Ishikawa (cell line): ENCODE measurements at regions not wholly inside any gene's neighbourhood (a gene's known extent, or its start where the extent isn't known, plus 50 kb on each side); places are given as distances from the start of the nearest gene placed in this dataset.

Source experiments
- CEBPB ChIP-seq: IDR thresholded peaks from 2 replicates; pipeline ENCODE4 v1.6.1; 2012
- CREB1 ChIP-seq: IDR thresholded peaks from 2 replicates; pipeline ENCODE4 v1.6.1; 2012; ENCODE audit warnings: low read depth
- EGR1 ChIP-seq: IDR thresholded peaks from 2 replicates; pipeline ENCODE4 v1.6.1; 2012
- EP300 ChIP-seq: IDR thresholded peaks from 2 replicates; pipeline ENCODE4 v1.6.1; 2012; ENCODE audit warnings: borderline replicate concordance
- FOXM1 ChIP-seq: IDR thresholded peaks from 2 replicates; pipeline ENCODE4 v1.6.1; 2012; ENCODE audit warnings: low read depth, borderline replicate concordance
- NFIC ChIP-seq: IDR thresholded peaks from 2 replicates; pipeline ENCODE4 v1.6.1; 2012
- RAD21 ChIP-seq: IDR thresholded peaks from 2 replicates; pipeline ENCODE4 v1.6.1; 2012; ENCODE audit warnings: low read depth
- TAF1 ChIP-seq: IDR thresholded peaks from 2 replicates; pipeline ENCODE4 v1.6.1; 2012; ENCODE audit warnings: low read depth, mild to moderate bottlenecking
- TCF12 ChIP-seq: IDR thresholded peaks from 2 replicates; pipeline ENCODE4 v1.6.1; 2012; ENCODE audit warnings: low read depth
- TEAD4 ChIP-seq: IDR thresholded peaks from 2 replicates; pipeline ENCODE4 v1.6.1; 2012
- YY1 ChIP-seq: IDR thresholded peaks from 2 replicates; pipeline ENCODE4 v1.6.1; 2012; ENCODE audit warnings: low read depth
- ZBTB7A ChIP-seq: IDR thresholded peaks from 2 replicates; pipeline ENCODE4 v1.6.1; 2012; ENCODE audit warnings: low read depth
- TF ChIP-seq, protein P1 (sequence below): IDR thresholded peaks from 2 replicates; pipeline ENCODE4 v1.6.1; 2012
- TF ChIP-seq, protein P2 (sequence below): IDR thresholded peaks from 2 replicates; pipeline ENCODE4 v1.6.1; 2012; ENCODE audit warnings: low read depth, mild to moderate bottlenecking
- TF ChIP-seq, protein P3 (sequence below): IDR thresholded peaks from 2 replicates; pipeline ENCODE4 v1.6.1; 2012

GRCh38 chr4:18192901-18193300, 171.3 kb upstream of the LCORL start:
- TF ChIP-seq ZBTB7A, result no peak
- TF ChIP-seq TAF1, result no peak
- TF ChIP-seq EGR1, result no peak
- TF ChIP-seq CEBPB, result no peak
- no peak for TF ChIP-seq FOXM1
- TF ChIP-seq RAD21, result no peak
- no peak for TF ChIP-seq TCF12
- TF ChIP-seq EP300, result no peak
- TF ChIP-seq TEAD4, result no peak
- TF ChIP-seq, protein P1, sequence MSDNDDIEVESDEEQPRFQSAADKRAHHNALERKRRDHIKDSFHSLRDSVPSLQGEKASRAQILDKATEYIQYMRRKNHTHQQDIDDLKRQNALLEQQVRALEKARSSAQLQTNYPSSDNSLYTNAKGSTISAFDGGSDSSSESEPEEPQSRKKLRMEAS, result no peak
- no peak for TF ChIP-seq YY1
- TF ChIP-seq, protein P2, sequence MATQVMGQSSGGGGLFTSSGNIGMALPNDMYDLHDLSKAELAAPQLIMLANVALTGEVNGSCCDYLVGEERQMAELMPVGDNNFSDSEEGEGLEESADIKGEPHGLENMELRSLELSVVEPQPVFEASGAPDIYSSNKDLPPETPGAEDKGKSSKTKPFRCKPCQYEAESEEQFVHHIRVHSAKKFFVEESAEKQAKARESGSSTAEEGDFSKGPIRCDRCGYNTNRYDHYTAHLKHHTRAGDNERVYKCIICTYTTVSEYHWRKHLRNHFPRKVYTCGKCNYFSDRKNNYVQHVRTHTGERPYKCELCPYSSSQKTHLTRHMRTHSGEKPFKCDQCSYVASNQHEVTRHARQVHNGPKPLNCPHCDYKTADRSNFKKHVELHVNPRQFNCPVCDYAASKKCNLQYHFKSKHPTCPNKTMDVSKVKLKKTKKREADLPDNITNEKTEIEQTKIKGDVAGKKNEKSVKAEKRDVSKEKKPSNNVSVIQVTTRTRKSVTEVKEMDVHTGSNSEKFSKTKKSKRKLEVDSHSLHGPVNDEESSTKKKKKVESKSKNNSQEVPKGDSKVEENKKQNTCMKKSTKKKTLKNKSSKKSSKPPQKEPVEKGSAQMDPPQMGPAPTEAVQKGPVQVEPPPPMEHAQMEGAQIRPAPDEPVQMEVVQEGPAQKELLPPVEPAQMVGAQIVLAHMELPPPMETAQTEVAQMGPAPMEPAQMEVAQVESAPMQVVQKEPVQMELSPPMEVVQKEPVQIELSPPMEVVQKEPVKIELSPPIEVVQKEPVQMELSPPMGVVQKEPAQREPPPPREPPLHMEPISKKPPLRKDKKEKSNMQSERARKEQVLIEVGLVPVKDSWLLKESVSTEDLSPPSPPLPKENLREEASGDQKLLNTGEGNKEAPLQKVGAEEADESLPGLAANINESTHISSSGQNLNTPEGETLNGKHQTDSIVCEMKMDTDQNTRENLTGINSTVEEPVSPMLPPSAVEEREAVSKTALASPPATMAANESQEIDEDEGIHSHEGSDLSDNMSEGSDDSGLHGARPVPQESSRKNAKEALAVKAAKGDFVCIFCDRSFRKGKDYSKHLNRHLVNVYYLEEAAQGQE, result no peak
- no peak for TF ChIP-seq CREB1
- no peak for TF ChIP-seq NFIC
- TF ChIP-seq, protein P3, sequence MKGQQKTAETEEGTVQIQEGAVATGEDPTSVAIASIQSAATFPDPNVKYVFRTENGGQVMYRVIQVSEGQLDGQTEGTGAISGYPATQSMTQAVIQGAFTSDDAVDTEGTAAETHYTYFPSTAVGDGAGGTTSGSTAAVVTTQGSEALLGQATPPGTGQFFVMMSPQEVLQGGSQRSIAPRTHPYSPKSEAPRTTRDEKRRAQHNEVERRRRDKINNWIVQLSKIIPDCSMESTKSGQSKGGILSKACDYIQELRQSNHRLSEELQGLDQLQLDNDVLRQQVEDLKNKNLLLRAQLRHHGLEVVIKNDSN, result no peak

- TF ChIP-seq YY1, result no peak
- TF ChIP-seq, protein P2, result no peak
- no peak for TF ChIP-seq CEBPB
- no peak for TF ChIP-seq TEAD4
- no peak for TF ChIP-seq TCF12
- no peak for TF ChIP-seq NFIC
- TF ChIP-seq EGR1, result no peak
- no peak for TF ChIP-seq ZBTB7A
- TF ChIP-seq EP300, result no peak
- TF ChIP-seq, protein P3, result no peak
These were observed 163.9 kb upstream of the LCORL start for GRCh38 chr4:18185491-18185890.

DNA sequence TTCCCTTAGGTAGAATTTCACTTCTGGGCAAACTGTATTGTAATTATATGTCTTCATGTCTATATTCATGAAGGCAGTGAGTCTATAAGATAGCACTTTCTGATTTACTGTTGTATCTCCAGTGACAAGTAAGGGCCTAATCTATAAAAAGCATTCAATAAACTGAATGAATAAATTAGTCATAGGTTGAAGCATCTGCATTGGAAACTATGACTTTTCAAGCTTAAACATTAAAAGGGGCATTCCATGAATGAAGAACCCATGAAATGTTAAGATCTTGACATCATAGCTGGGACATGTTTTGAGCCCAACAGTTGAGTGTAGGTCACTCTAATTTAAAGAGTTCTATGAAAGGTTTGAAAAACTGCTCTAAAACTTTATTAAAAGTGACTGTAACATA, 159.3 kb upstream of the LCORL start:
- TF ChIP-seq, protein P3, result no peak
- TF ChIP-seq CEBPB (no peak), ZBTB7A (no peak), EGR1 (no peak), TEAD4 (no peak), TAF1 (no peak), NFIC (no peak), FOXM1 (no peak), RAD21 (no peak), YY1 (no peak), CREB1 (no peak), EP300 (no peak), TCF12 (no peak)
- TF ChIP-seq, protein P1, result no peak

DNA sequence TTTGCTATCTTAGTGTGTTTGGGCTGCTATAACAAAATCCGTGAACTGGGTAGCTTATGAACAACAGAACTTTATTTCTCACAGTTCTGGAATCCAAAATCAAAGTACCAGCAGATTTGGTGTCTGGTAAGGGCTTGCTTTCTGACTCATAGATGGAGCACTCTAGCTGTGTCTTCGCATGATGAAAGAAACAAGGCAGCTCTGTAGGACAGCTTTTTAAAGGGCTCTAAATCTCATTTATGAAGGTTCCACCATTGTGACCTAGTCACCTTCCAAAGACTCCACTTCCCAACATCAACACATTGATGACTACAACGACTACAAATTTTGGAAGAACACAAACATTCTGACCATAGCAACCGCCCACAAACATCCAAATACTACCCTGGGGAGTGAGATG, 158.6 kb upstream of the LCORL start:
- TF ChIP-seq TCF12 (no peak), EP300 (no peak), TAF1 (no peak), CEBPB (no peak), NFIC (no peak), YY1 (no peak), TEAD4 (no peak), FOXM1 (no peak), ZBTB7A (no peak), RAD21 (no peak), CREB1 (no peak), EGR1 (no peak)
- TF ChIP-seq, protein P3, result no peak
- TF ChIP-seq, protein P1, result no peak
- TF ChIP-seq, protein P2, result no peak
